ENCODE measurements at regions not wholly inside any gene's neighbourhood (a gene's known extent, or its start where the extent isn't known, plus 50 kb on each side); places are given as distances from the start of the nearest gene placed in this dataset.

DNA sequence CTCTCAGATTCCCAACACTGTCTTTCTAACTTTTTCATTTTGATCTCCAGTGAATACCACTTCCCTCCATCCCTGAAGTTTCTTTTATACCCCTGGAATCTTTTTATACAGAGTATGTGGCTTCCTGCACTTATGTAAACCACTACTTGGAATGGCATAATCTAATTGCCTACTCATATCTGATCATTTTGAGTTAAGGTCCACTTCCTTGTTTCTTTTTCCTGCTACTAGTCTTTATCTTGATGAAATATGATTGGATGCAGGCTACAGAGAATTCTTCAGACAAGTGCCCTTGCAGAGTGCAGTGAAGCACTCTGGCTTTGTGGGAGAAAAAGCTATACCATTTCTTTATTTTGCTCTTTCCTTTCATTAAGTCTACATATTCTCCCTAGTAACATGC lies 325.3 kb upstream of the ADAMTS5 start:
- H3K9ac ChIP-seq (ENCODE audit: low read length): no peak overlapping the region
- FAIRE-seq (peak; percentile 5), DNase-seq (ENCODE audit: low read depth) (no peak)
- no peaks in the 10 kb centered on the region for H4K20me1 ChIP-seq (ENCODE audit: insufficient read depth, low read length)
- no peak overlapping the region for H3K4me2 ChIP-seq (ENCODE audit: low read length)
- Mint-ChIP-seq H3K4me1 (ENCODE audit: low read depth, unreplicated experiment) (peaks cover 8% of the 10 kb centered on the region), H3K27ac (ENCODE audit: unreplicated experiment) (peak overlapping the region; percentile 14), H3K4me3 (ENCODE audit: unreplicated experiment) (no peak overlapping the region), H3K36me3 (ENCODE audit: low read depth, unreplicated experiment) (no peaks in the 10 kb centered on the region), H3K9me3 (ENCODE audit: unreplicated experiment) (peaks cover 8% of the 10 kb centered on the region), H3K27me3 (ENCODE audit: low read depth, unreplicated experiment) (no peaks in the 10 kb centered on the region)
- H3K36me3 ChIP-seq (ENCODE audit: insufficient read depth, low read length): no peaks in the 10 kb centered on the region
- H3K4me1 ChIP-seq (ENCODE audit: insufficient read depth, low read length): no peaks in the 10 kb centered on the region
- H3K27ac ChIP-seq (ENCODE audit: low read depth, low read length): no peak overlapping the region
- no peak overlapping the region for H3K4me3 ChIP-seq (ENCODE audit: insufficient read depth, low read depth, low read length)
- no peaks in the 10 kb centered on the region for H3K27me3 ChIP-seq (ENCODE audit: insufficient read depth, low read length)
- no peaks in the 10 kb centered on the region for H3K9me3 ChIP-seq (ENCODE audit: insufficient read depth, low read depth, low read length)
- H3K79me2 ChIP-seq (ENCODE audit: insufficient read depth, low read length): no peaks in the 10 kb centered on the region
- no peak overlapping the region for H2AFZ ChIP-seq (ENCODE audit: low read depth, low read length)
- no peak for TF ChIP-seq EZH2 (IDR thresholded peaks at IDR 0.05; ENCODE audit: insufficient read depth, low read length)
- TF ChIP-seq, protein P1, sequence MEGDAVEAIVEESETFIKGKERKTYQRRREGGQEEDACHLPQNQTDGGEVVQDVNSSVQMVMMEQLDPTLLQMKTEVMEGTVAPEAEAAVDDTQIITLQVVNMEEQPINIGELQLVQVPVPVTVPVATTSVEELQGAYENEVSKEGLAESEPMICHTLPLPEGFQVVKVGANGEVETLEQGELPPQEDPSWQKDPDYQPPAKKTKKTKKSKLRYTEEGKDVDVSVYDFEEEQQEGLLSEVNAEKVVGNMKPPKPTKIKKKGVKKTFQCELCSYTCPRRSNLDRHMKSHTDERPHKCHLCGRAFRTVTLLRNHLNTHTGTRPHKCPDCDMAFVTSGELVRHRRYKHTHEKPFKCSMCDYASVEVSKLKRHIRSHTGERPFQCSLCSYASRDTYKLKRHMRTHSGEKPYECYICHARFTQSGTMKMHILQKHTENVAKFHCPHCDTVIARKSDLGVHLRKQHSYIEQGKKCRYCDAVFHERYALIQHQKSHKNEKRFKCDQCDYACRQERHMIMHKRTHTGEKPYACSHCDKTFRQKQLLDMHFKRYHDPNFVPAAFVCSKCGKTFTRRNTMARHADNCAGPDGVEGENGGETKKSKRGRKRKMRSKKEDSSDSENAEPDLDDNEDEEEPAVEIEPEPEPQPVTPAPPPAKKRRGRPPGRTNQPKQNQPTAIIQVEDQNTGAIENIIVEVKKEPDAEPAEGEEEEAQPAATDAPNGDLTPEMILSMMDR (IDR thresholded peaks at IDR 0.05; ENCODE audit: insufficient read depth, low read depth, low read length): no peak

DNA sequence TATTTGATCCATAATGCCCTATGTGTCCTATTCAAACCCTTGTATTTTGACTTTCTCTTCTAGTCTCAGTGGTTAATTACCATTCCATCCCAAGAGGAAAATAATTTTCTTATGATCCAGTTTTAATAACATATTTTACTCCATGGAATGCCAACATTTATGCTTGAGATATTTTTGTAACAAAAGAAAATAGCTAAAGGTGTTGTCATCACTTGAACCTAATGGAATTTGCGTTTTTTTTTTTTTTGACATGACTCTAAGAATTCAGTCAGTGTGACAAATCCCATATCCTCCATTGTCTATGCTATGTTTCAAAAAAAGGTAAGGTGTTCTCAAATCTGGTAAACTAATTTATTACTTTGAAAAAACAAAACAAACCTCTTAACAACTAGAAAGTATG lies 324.1 kb upstream of the ADAMTS5 start:
- DNase-seq (ENCODE audit: low read depth) (no peak), FAIRE-seq (no peak)
- H3K4me3 Mint-ChIP-seq (ENCODE audit: unreplicated experiment): no peak overlapping the region
- H3K27me3 Mint-ChIP-seq (ENCODE audit: low read depth, unreplicated experiment): no peaks in the 10 kb centered on the region
- H3K27me3 ChIP-seq (ENCODE audit: insufficient read depth, low read length): no peaks in the 10 kb centered on the region
- H4K20me1 ChIP-seq (ENCODE audit: insufficient read depth, low read length): no peaks in the 10 kb centered on the region
- H3K9me3 Mint-ChIP-seq (ENCODE audit: unreplicated experiment): peaks cover 4% of the 10 kb centered on the region
- TF ChIP-seq, protein P1 (IDR thresholded peaks at IDR 0.05; ENCODE audit: insufficient read depth, low read depth, low read length): no peak
- no peak for TF ChIP-seq EZH2 (IDR thresholded peaks at IDR 0.05; ENCODE audit: insufficient read depth, low read length)
- H3K27ac ChIP-seq (ENCODE audit: low read depth, low read length): no peak overlapping the region
- H3K36me3 ChIP-seq (ENCODE audit: insufficient read depth, low read length): no peaks in the 10 kb centered on the region
- no peak overlapping the region for H3K4me3 ChIP-seq (ENCODE audit: insufficient read depth, low read depth, low read length)
- no peaks in the 10 kb centered on the region for H3K36me3 Mint-ChIP-seq (ENCODE audit: low read depth, unreplicated experiment)
- H3K9me3 ChIP-seq (ENCODE audit: insufficient read depth, low read depth, low read length): no peaks in the 10 kb centered on the region
- H3K4me1 Mint-ChIP-seq (ENCODE audit: low read depth, unreplicated experiment): peaks cover 8% of the 10 kb centered on the region
- no peak overlapping the region for H3K9ac ChIP-seq (ENCODE audit: low read length)
- peak overlapping the region; percentile 31 for H3K27ac Mint-ChIP-seq (ENCODE audit: unreplicated experiment)
- no peak overlapping the region for H2AFZ ChIP-seq (ENCODE audit: low read depth, low read length)
- H3K4me2 ChIP-seq (ENCODE audit: low read length): no peak overlapping the region
- H3K4me1 ChIP-seq (ENCODE audit: insufficient read depth, low read length): no peaks in the 10 kb centered on the region
- H3K79me2 ChIP-seq (ENCODE audit: insufficient read depth, low read length): no peaks in the 10 kb centered on the region

- Histone ChIP-seq H3K9me3 (ENCODE audit: insufficient read depth, low read depth, low read length) (no peaks in the 10 kb centered on the region), H3K9ac (ENCODE audit: low read length) (no peak overlapping the region), H3K36me3 (ENCODE audit: insufficient read depth, low read length) (no peaks in the 10 kb centered on the region), H3K27ac (ENCODE audit: low read depth, low read length) (no peak overlapping the region), H3K79me2 (ENCODE audit: insufficient read depth, low read length) (no peaks in the 10 kb centered on the region), H2AFZ (ENCODE audit: low read depth, low read length) (no peak overlapping the region), H4K20me1 (ENCODE audit: insufficient read depth, low read length) (no peaks in the 10 kb centered on the region), H3K27me3 (ENCODE audit: insufficient read depth, low read length) (no peaks in the 10 kb centered on the region), H3K4me3 (ENCODE audit: insufficient read depth, low read depth, low read length) (no peak overlapping the region), H3K4me2 (ENCODE audit: low read length) (no peak overlapping the region), H3K4me1 (ENCODE audit: insufficient read depth, low read length) (no peaks in the 10 kb centered on the region)
- DNase-seq (ENCODE audit: low read depth) (no peak), FAIRE-seq (no peak)
- H3K36me3 Mint-ChIP-seq (ENCODE audit: low read depth, unreplicated experiment): no peaks in the 10 kb centered on the region
- no peaks in the 10 kb centered on the region for H3K27me3 Mint-ChIP-seq (ENCODE audit: low read depth, unreplicated experiment)
- H3K4me1 Mint-ChIP-seq (ENCODE audit: low read depth, unreplicated experiment): peaks cover 8% of the 10 kb centered on the region
- no peak overlapping the region for H3K4me3 Mint-ChIP-seq (ENCODE audit: unreplicated experiment)
- no peak overlapping the region for H3K27ac Mint-ChIP-seq (ENCODE audit: unreplicated experiment)
- H3K9me3 Mint-ChIP-seq (ENCODE audit: unreplicated experiment): peaks cover 4% of the 10 kb centered on the region
- no peak for TF ChIP-seq EZH2 (IDR thresholded peaks at IDR 0.05; ENCODE audit: insufficient read depth, low read length)
- TF ChIP-seq, protein P1 (IDR thresholded peaks at IDR 0.05; ENCODE audit: insufficient read depth, low read depth, low read length): no peak
These were observed 323.1 kb upstream of the ADAMTS5 start for GRCh38 chr21:27290028-27290427.
